ENCODE measurements at regions not wholly inside any gene's neighbourhood (a gene's known extent, or its start where the extent isn't known, plus 50 kb on each side); places are given as distances from the start of the nearest gene placed in this dataset.
"Not testable (repeated sequence)": the region's sequence is repeated elsewhere in the genome, so short reads cannot be mapped to it uniquely, and the experiment has no call there.

- not testable (repeated sequence) for H3K79me2 ChIP-seq (ENCODE audit: low read length); H3K36me3 ChIP-seq (replicated peaks; ENCODE audit: low read depth, low read length); H2AFZ ChIP-seq (ENCODE audit: low read depth, low read length); H3K4me1 ChIP-seq (ENCODE audit: low read length); H3K27ac ChIP-seq (ENCODE audit: low read length); H3K4me2 ChIP-seq (ENCODE audit: low read length); H4K20me1 ChIP-seq (ENCODE audit: insufficient read depth, low read length); H3K27me3 ChIP-seq (ENCODE audit: low read depth, low read length); H3K9me3 ChIP-seq (ENCODE audit: insufficient read depth, low read length); H3K4me3 ChIP-seq (ENCODE audit: low read length); H3K9ac ChIP-seq (ENCODE audit: low read length)
These were observed 908.5 kb upstream of the DEFB115 start for GRCh38 chr20:30348932-30349331.

GRCh38 chr20:30356854-30357467 lies 900.5 kb upstream of the DEFB115 start:
- not testable (repeated sequence) for H3K4me3 ChIP-seq (ENCODE audit: low read length); H3K27ac ChIP-seq (ENCODE audit: low read length); H3K4me1 ChIP-seq (ENCODE audit: low read length); H3K79me2 ChIP-seq (ENCODE audit: low read length); H3K4me2 ChIP-seq (ENCODE audit: low read length); H3K36me3 ChIP-seq (replicated peaks; ENCODE audit: low read depth, low read length); H3K27me3 ChIP-seq (ENCODE audit: low read depth, low read length); H3K9ac ChIP-seq (ENCODE audit: low read length); H2AFZ ChIP-seq (ENCODE audit: low read depth, low read length); H3K9me3 ChIP-seq (ENCODE audit: insufficient read depth, low read length); H4K20me1 ChIP-seq (ENCODE audit: insufficient read depth, low read length)
- peak; percentile 44 for TF ChIP-seq CTCF (IDR thresholded peaks at IDR 0.05; ENCODE audit: low read depth, low read length)

- H3K4me3 ChIP-seq (ENCODE audit: low read length); H3K79me2 ChIP-seq (ENCODE audit: low read length); H3K9me3 ChIP-seq (ENCODE audit: insufficient read depth, low read length); H3K36me3 ChIP-seq (replicated peaks; ENCODE audit: low read depth, low read length); H3K27ac ChIP-seq (ENCODE audit: low read length); H3K4me2 ChIP-seq (ENCODE audit: low read length); H3K27me3 ChIP-seq (ENCODE audit: low read depth, low read length); H3K9ac ChIP-seq (ENCODE audit: low read length); H3K4me1 ChIP-seq (ENCODE audit: low read length); H2AFZ ChIP-seq (ENCODE audit: low read depth, low read length); H4K20me1 ChIP-seq (ENCODE audit: insufficient read depth, low read length): not testable (repeated sequence)
These were observed 895.7 kb upstream of the DEFB115 start for GRCh38 chr20:30361756-30362155.

- H3K4me3 ChIP-seq (ENCODE audit: low read length): peak overlapping the region; percentile 71
- peaks cover 14% of the 10 kb centered on the region for H3K79me2 ChIP-seq (ENCODE audit: low read length)
- peak overlapping the region; percentile 56 for H3K9ac ChIP-seq (ENCODE audit: low read length)
- not testable (repeated sequence) for H3K9me3 ChIP-seq (ENCODE audit: insufficient read depth, low read length); H4K20me1 ChIP-seq (ENCODE audit: insufficient read depth, low read length); H3K4me1 ChIP-seq (ENCODE audit: low read length); H3K27me3 ChIP-seq (ENCODE audit: low read depth, low read length); H3K36me3 ChIP-seq (replicated peaks; ENCODE audit: low read depth, low read length)
- H3K4me2 ChIP-seq (ENCODE audit: low read length): peak overlapping the region; percentile 53
- peak overlapping the region; percentile 57; the same call in 1 of the 2 replicates for H2AFZ ChIP-seq (ENCODE audit: low read depth, low read length)
- H3K27ac ChIP-seq (ENCODE audit: low read length): peak overlapping the region; percentile 33
These were observed 881.1 kb upstream of the DEFB115 start for GRCh38 chr20:30376430-30376766.

- Histone ChIP-seq H3K27ac (ENCODE audit: low read length) (peak overlapping the region; percentile 72), H3K9ac (ENCODE audit: low read length) (peak overlapping the region; percentile 92), H3K4me1 (ENCODE audit: low read length) (peaks cover 4% of the 10 kb centered on the region; the same call in 1 of the 2 replicates), H4K20me1 (ENCODE audit: insufficient read depth, low read length) (no peaks in the 10 kb centered on the region), H3K4me3 (ENCODE audit: low read length) (peak overlapping the region; percentile 89), H3K9me3 (ENCODE audit: insufficient read depth, low read length) (no peaks in the 10 kb centered on the region), H3K4me2 (ENCODE audit: low read length) (peak overlapping the region; percentile 53), H2AFZ (ENCODE audit: low read depth, low read length) (peak overlapping the region; percentile 78; the same call in 1 of the 2 replicates), H3K27me3 (ENCODE audit: low read depth, low read length) (no peaks in the 10 kb centered on the region), H3K79me2 (ENCODE audit: low read length) (peaks cover 14% of the 10 kb centered on the region), H3K36me3 (replicated peaks; ENCODE audit: low read depth, low read length) (no peaks in the 10 kb centered on the region)
- TF ChIP-seq CTCF (IDR thresholded peaks at IDR 0.05; ENCODE audit: low read depth, low read length) (peak; percentile 48), EZH2phosphoT487 (IDR thresholded peaks at IDR 0.05; ENCODE audit: low read depth) (no peak)
These were observed 880.5 kb upstream of the DEFB115 start for GRCh38 chr20:30376767-30377658.

- peaks cover 14% of the 10 kb centered on the region for H3K79me2 ChIP-seq (ENCODE audit: low read length)
- H3K9ac ChIP-seq (ENCODE audit: low read length); H4K20me1 ChIP-seq (ENCODE audit: insufficient read depth, low read length); H3K27ac ChIP-seq (ENCODE audit: low read length); H2AFZ ChIP-seq (ENCODE audit: low read depth, low read length); H3K4me1 ChIP-seq (ENCODE audit: low read length); H3K9me3 ChIP-seq (ENCODE audit: insufficient read depth, low read length); H3K27me3 ChIP-seq (ENCODE audit: low read depth, low read length); H3K36me3 ChIP-seq (replicated peaks; ENCODE audit: low read depth, low read length): not testable (repeated sequence)
- peak overlapping the region; percentile 66 for H3K4me2 ChIP-seq (ENCODE audit: low read length)
- H3K4me3 ChIP-seq (ENCODE audit: low read length): peak overlapping the region; percentile 89
These were observed 879.1 kb upstream of the DEFB115 start for GRCh38 chr20:30378317-30378716.

- H3K4me3 ChIP-seq (ENCODE audit: low read length); H3K27me3 ChIP-seq (ENCODE audit: low read depth, low read length); H2AFZ ChIP-seq (ENCODE audit: low read depth, low read length); H3K36me3 ChIP-seq (replicated peaks; ENCODE audit: low read depth, low read length); H3K4me2 ChIP-seq (ENCODE audit: low read length); H3K27ac ChIP-seq (ENCODE audit: low read length); H3K9ac ChIP-seq (ENCODE audit: low read length); H3K4me1 ChIP-seq (ENCODE audit: low read length); H3K9me3 ChIP-seq (ENCODE audit: insufficient read depth, low read length); H4K20me1 ChIP-seq (ENCODE audit: insufficient read depth, low read length): not testable (repeated sequence)
- H3K79me2 ChIP-seq (ENCODE audit: low read length): peaks cover 14% of the 10 kb centered on the region
These were observed 878.7 kb upstream of the DEFB115 start for GRCh38 chr20:30378721-30379120.

- H3K36me3 ChIP-seq (replicated peaks; ENCODE audit: low read depth, low read length); H3K4me2 ChIP-seq (ENCODE audit: low read length); H3K4me1 ChIP-seq (ENCODE audit: low read length); H3K27ac ChIP-seq (ENCODE audit: low read length); H2AFZ ChIP-seq (ENCODE audit: low read depth, low read length); H3K27me3 ChIP-seq (ENCODE audit: low read depth, low read length); H3K9ac ChIP-seq (ENCODE audit: low read length); H3K9me3 ChIP-seq (ENCODE audit: insufficient read depth, low read length); H3K79me2 ChIP-seq (ENCODE audit: low read length); H3K4me3 ChIP-seq (ENCODE audit: low read length); H4K20me1 ChIP-seq (ENCODE audit: insufficient read depth, low read length): not testable (repeated sequence)
These were observed 872.6 kb upstream of the DEFB115 start for GRCh38 chr20:30384841-30385240.

Data from OCI-LY3 (cell line).